AG08396 (cell line): ENCODE measurements at regions not wholly inside any gene's neighbourhood (a gene's known extent, or its start where the extent isn't known, plus 50 kb on each side); places are given as distances from the start of the nearest gene placed in this dataset.
"Not testable (repeated sequence)": the region's sequence is repeated elsewhere in the genome, so short reads cannot be mapped to it uniquely, and the experiment has no call there.

Experiments used
- DNase-seq: peaks from one replicate; pipeline ENCODE4 v3.0.0; 2012; ENCODE audit warnings: low spot score, mixed read lengths

GRCh38 chr11:97865424-97866012 is 1155.2 kb upstream of the CNTN5 start:
- DNase-seq, result no peak

- DNase-seq, result no peak
These were observed 1148.9 kb upstream of the CNTN5 start for GRCh38 chr11:97871816-97872215.

- DNase-seq, result no peak
These were observed 1140.5 kb upstream of the CNTN5 start for GRCh38 chr11:97880209-97880608.

- DNase-seq, result no peak
These were observed 1137.7 kb upstream of the CNTN5 start for GRCh38 chr11:97883086-97883485.

GRCh38 chr11:97888641-97889040 is 1132.1 kb upstream of the CNTN5 start:
- DNase-seq, result no peak

- DNase-seq, result no peak
These were observed 1130.3 kb upstream of the CNTN5 start for GRCh38 chr11:97890466-97890865.

- DNase-seq, result no peak
These were observed 1127.1 kb upstream of the CNTN5 start for GRCh38 chr11:97893612-97894011.

- no peak for DNase-seq
These were observed 1125.8 kb upstream of the CNTN5 start for GRCh38 chr11:97894978-97895377.

GRCh38 chr11:97895572-97895971 is 1125.2 kb upstream of the CNTN5 start:
- no peak for DNase-seq

- no peak for DNase-seq
These were observed 1117.9 kb upstream of the CNTN5 start for GRCh38 chr11:97902828-97903227.

GRCh38 chr11:97905101-97905500 is 1115.6 kb upstream of the CNTN5 start:
- DNase-seq, result no peak

GRCh38 chr11:97905671-97906070 is 1115.1 kb upstream of the CNTN5 start:
- no peak for DNase-seq

- no peak for DNase-seq
These were observed 1112.4 kb upstream of the CNTN5 start for GRCh38 chr11:97908354-97908753.

GRCh38 chr11:97909614-97910399 is 1110.9 kb upstream of the CNTN5 start:
- DNase-seq, result peak; percentile 2

GRCh38 chr11:97912629-97913028 is 1108.1 kb upstream of the CNTN5 start:
- no peak for DNase-seq

- DNase-seq, result not testable (repeated sequence)
These were observed 1097.8 kb upstream of the CNTN5 start for GRCh38 chr11:97922933-97923332.

GRCh38 chr11:97934572-97935208 is 1086.1 kb upstream of the CNTN5 start:
- no peak for DNase-seq

GRCh38 chr11:97937501-97937900 is 1083.2 kb upstream of the CNTN5 start:
- DNase-seq, result no peak

- DNase-seq, result no peak
These were observed 1082.0 kb upstream of the CNTN5 start for GRCh38 chr11:97938789-97939188.

- no peak for DNase-seq
These were observed 1077.3 kb upstream of the CNTN5 start for GRCh38 chr11:97943493-97943892.

- DNase-seq, result no peak
These were observed 1072.0 kb upstream of the CNTN5 start for GRCh38 chr11:97948793-97949192.

GRCh38 chr11:97955595-97955994 is 1065.2 kb upstream of the CNTN5 start:
- DNase-seq, result no peak

- DNase-seq, result no peak
These were observed 1063.8 kb upstream of the CNTN5 start for GRCh38 chr11:97956904-97957303.
